ENCODE measurements at regions not wholly inside any gene's neighbourhood (a gene's known extent, or its start where the extent isn't known, plus 50 kb on each side); places are given as distances from the start of the nearest gene placed in this dataset.

GRCh38 chr5:91851670-91852069, 468.6 kb upstream of the ARRDC3 start:
- Mint-ChIP-seq H3K27ac (ENCODE audit: unreplicated experiment) (no peak overlapping the region), H3K9me3 (ENCODE audit: unreplicated experiment) (no peaks in the 10 kb centered on the region), H3K4me3 (ENCODE audit: unreplicated experiment) (no peak overlapping the region), H3K4me1 (ENCODE audit: low read depth, unreplicated experiment) (no peaks in the 10 kb centered on the region), H3K27me3 (ENCODE audit: unreplicated experiment) (no peaks in the 10 kb centered on the region), H3K36me3 (ENCODE audit: unreplicated experiment) (no peaks in the 10 kb centered on the region)
- no peak for DNase-seq
- TF ChIP-seq CTCF (IDR thresholded peaks at IDR 0.05; ENCODE audit: partially characterized antibody, unreplicated experiment): no peak

GRCh38 chr5:91850031-91850430, 466.9 kb upstream of the ARRDC3 start:
- H3K27me3 Mint-ChIP-seq (ENCODE audit: unreplicated experiment): no peaks in the 10 kb centered on the region
- no peak for DNase-seq
- no peak overlapping the region for H3K4me3 Mint-ChIP-seq (ENCODE audit: unreplicated experiment)
- no peak overlapping the region for H3K27ac Mint-ChIP-seq (ENCODE audit: unreplicated experiment)
- no peaks in the 10 kb centered on the region for H3K4me1 Mint-ChIP-seq (ENCODE audit: low read depth, unreplicated experiment)
- no peaks in the 10 kb centered on the region for H3K9me3 Mint-ChIP-seq (ENCODE audit: unreplicated experiment)
- H3K36me3 Mint-ChIP-seq (ENCODE audit: unreplicated experiment): no peaks in the 10 kb centered on the region
- TF ChIP-seq CTCF (IDR thresholded peaks at IDR 0.05; ENCODE audit: partially characterized antibody, unreplicated experiment): no peak

- no peaks in the 10 kb centered on the region for H3K36me3 Mint-ChIP-seq (ENCODE audit: unreplicated experiment)
- no peaks in the 10 kb centered on the region for H3K4me1 Mint-ChIP-seq (ENCODE audit: low read depth, unreplicated experiment)
- TF ChIP-seq CTCF (IDR thresholded peaks at IDR 0.05; ENCODE audit: partially characterized antibody, unreplicated experiment): no peak
- H3K9me3 Mint-ChIP-seq (ENCODE audit: unreplicated experiment): no peaks in the 10 kb centered on the region
- no peaks in the 10 kb centered on the region for H3K27me3 Mint-ChIP-seq (ENCODE audit: unreplicated experiment)
- no peak overlapping the region for H3K27ac Mint-ChIP-seq (ENCODE audit: unreplicated experiment)
- no peak overlapping the region for H3K4me3 Mint-ChIP-seq (ENCODE audit: unreplicated experiment)
- no peak for DNase-seq
Measured at GRCh38 chr5:91849069-91849468, 466.0 kb upstream of the ARRDC3 start.

- H3K4me3 Mint-ChIP-seq (ENCODE audit: unreplicated experiment): no peak overlapping the region
- no peak overlapping the region for H3K27ac Mint-ChIP-seq (ENCODE audit: unreplicated experiment)
- H3K4me1 Mint-ChIP-seq (ENCODE audit: low read depth, unreplicated experiment): no peaks in the 10 kb centered on the region
- DNase-seq: no peak
- H3K9me3 Mint-ChIP-seq (ENCODE audit: unreplicated experiment): no peaks in the 10 kb centered on the region
- TF ChIP-seq CTCF (IDR thresholded peaks at IDR 0.05; ENCODE audit: partially characterized antibody, unreplicated experiment): no peak
- no peaks in the 10 kb centered on the region for H3K36me3 Mint-ChIP-seq (ENCODE audit: unreplicated experiment)
- H3K27me3 Mint-ChIP-seq (ENCODE audit: unreplicated experiment): no peaks in the 10 kb centered on the region
Measured at GRCh38 chr5:91848453-91848852, 465.3 kb upstream of the ARRDC3 start.

GRCh38 chr5:91841423-91841822, 458.3 kb upstream of the ARRDC3 start:
- Mint-ChIP-seq H3K4me1 (ENCODE audit: low read depth, unreplicated experiment) (peaks cover 10% of the 10 kb centered on the region), H3K4me3 (ENCODE audit: unreplicated experiment) (no peak overlapping the region), H3K36me3 (ENCODE audit: unreplicated experiment) (no peaks in the 10 kb centered on the region), H3K9me3 (ENCODE audit: unreplicated experiment) (no peaks in the 10 kb centered on the region), H3K27ac (ENCODE audit: unreplicated experiment) (no peak overlapping the region), H3K27me3 (ENCODE audit: unreplicated experiment) (no peaks in the 10 kb centered on the region)
- TF ChIP-seq CTCF (IDR thresholded peaks at IDR 0.05; ENCODE audit: partially characterized antibody, unreplicated experiment): no peak
- DNase-seq: no peak

Measured in glutamatergic neuron (in vitro differentiated cells).